ENCODE measurements at regions not wholly inside any gene's neighbourhood (a gene's known extent, or its start where the extent isn't known, plus 50 kb on each side); places are given as distances from the start of the nearest gene placed in this dataset.
"Not testable (repeated sequence)": the region's sequence is repeated elsewhere in the genome, so short reads cannot be mapped to it uniquely, and the experiment has no call there.

DNA sequence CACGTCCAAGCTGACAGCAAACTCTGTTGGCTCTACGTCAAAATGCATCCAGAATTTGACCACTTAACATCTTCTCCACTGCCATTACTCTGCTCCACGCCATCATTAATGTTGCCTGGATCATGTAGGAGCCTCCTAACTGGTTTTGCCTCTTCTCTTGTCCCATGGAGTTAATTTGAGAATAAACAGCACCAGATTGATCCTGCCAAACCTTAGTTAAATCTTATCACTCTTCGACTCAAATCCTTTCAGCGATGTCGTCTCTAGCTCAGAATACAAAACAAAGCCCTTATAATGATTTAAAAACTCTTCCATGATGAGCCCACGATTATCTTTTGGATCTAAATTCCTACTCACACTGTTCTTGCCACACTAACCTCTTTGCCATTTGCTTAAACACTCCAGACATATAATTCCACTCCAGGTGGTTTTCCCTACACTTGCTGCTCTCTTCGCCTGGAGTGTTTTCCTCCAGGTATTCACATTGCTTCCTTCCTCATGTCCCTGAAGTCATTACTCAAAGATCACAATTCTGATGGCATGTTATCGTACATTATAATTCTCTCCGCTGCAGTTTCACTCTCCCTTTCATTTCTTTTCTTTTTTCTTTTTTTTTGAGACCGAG lies 90.7 kb upstream of the KCNK2 start:
- DNase-seq = no peak

DNA sequence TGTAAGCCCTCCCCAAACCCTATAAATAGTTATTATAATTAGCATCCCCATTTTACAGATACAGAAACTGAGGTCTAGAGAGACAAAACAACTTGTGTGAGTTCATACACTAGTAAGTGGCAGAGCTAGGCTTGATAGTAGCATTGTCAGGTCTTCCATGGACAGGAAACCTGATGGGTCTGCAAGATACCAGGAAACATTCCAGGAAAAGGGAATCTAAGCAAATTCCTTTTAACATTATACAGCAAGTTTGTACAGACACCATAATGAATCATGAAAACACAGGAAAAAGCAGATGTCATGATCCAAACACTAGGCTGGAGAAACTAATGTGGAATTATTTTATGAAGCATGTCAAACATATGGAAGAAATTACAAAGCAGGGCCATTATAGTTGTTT lies 89.1 kb upstream of the KCNK2 start:
- no peak for DNase-seq

DNA sequence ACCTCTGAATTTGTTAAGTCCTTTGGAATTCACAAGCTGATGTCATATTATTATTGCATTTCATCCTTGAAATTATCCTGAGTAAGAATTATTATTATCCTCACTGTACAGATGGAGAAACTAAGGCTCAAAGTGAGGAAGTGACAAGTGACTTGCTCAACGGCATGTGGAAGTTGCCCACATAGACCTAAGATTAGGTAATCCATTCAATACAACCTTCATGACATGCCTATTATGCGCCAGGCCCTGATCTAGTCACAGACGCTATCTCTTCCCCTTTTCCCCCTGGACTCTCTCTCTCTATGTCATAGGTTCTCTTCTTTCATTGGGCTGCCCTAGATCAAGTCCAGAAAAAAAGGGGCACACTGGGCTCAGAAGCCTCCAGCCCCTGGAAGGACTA lies 84.9 kb upstream of the KCNK2 start:
- peak; percentile 10 for DNase-seq

DNA sequence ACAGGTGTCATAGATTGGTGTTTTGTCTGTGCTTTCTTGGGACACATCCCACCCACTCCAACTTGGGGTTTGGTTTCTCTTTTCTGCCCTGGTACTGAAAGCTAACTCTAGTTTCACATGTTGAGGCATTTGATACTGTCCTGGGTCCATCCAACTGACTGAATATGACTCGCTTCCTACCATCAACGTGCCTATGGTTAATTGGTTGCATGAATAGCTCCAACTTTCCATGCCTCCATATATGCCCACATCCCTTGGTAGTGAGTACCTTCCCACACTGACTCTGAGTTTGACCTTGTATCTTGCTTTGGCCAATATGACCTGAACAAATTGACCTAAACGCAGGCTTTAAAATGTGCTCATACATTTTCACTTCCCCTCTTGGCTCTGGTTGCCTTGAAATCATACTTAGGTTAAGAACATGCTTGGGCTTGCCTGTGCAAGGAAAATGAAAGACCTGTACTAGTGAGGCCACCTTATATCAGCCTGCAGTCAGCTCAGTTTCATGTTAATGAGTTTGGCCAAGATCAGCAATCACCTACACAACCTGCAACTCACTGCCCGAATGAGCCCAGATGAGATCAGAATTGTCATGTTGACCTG lies 81.0 kb upstream of the KCNK2 start:
- peak; percentile 70 for DNase-seq

DNA sequence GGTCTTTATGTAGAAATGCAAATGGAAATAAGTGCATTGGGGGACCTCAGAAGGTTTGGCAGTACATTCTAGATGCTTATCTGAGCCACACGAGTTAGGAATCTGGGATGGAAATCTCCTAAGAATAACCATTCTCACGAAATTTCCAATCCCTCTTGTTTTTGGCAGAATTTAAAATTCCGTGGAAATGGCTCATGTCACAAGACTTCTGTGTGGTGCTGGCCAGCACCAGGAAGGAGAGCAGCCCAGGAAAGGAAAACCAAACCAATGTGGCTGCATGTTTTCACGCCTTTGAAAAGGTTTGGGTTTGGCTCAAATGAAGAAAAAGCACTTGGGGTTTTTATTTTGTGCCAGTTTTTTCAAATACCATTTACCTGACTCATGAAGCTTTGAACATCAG lies 80.1 kb upstream of the KCNK2 start:
- no peak for DNase-seq

DNA sequence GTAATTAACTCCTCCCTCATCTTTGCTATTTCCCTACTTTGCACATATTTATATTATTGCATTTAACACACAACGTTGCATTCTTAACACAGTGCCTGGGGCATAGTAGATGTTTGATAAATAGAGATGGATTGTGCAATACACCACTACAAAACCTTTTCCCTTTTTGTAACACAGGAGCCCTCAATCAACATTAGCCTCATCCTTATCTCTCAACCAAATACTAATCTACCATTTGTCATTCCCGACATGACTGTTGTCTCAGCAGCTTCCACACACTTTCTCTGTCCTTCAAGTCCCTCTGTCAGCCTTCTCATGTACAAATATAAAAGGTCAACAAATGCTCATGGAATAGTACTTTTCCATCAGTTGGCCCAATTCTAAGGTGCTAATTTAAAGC lies 78.9 kb upstream of the KCNK2 start:
- DNase-seq = no peak

DNA sequence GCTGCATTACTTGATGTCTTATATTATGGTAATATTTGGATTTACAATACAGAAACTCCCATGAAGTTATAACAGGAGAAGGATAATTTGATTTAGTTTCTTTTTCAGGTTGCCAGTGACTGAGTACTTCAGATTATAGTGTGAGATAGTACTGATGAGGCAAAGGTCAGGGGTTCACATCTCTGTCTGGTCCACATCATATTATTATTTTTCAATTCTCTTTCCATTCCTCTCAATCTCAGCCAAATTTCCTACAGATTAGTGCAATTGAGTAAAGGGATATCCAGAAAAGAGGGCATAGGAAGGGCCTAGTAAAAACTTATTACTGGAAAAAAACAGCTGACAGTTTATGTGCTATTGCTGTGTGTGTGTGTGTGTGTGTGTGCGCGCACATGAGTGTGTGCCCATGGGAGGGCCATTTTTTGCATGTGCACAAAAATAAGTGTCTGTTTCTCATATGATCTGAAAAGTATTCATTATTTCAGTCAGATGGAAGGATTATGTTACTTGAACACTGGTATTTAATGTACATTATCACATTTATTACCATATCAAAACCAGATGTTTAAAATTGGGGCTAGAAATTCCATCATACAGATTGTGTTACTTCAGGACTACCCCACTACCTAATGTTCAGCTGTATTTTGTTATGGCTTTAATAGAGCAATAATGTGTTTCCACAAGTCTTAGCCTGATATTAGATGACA lies 78.3 kb upstream of the KCNK2 start:
- DNase-seq = no peak

DNA sequence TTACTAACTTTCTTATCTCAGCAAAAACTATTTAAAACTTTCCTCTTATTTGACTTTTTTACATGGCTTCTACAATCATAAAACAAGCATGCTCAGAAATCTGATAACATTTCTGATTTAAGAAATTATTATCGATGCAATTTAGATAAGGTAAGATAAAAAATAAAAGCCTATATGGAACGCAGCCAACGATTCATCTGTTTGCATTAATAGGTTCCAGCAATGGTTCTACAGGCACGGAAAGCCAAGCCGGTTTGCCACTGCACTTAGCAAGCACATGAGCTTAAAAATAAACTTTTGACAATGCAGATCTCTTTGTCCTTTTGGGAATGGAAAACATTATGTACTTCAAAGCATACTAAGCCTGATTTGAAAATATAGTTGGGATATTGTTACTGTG lies 77.5 kb upstream of the KCNK2 start:
- DNase-seq = no peak

DNA sequence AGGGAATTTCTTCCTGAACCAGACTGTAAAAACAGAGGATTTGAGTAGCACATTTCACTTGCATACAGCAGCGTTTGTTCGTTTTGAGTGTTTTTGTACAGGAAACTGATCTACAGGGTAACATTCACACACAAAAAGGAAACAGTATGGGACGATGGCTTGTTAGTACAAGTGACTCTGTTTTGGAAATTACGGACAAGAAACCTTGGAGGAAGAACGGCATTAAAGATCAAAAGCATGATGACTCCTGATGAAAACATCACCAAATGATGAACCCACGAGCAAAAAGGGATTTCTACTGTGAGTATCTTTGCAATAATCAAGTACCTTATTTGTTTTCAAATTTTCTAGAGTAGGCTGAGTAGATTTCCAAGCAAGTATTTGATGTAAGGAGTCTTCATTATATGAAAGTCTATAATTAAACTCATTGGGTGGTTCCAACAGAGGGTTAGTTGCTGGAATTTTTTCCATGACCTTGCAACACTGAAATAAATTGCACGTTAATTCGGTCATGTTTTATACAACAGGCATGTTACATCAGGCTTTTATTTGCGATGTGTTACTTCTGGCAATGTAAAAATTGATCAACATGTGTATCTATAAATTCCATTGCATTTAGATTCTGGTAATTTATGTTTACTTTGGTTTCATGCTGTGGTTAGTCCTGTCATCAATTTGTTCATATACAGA lies 76.7 kb upstream of the KCNK2 start:
- no peak for DNase-seq

DNA sequence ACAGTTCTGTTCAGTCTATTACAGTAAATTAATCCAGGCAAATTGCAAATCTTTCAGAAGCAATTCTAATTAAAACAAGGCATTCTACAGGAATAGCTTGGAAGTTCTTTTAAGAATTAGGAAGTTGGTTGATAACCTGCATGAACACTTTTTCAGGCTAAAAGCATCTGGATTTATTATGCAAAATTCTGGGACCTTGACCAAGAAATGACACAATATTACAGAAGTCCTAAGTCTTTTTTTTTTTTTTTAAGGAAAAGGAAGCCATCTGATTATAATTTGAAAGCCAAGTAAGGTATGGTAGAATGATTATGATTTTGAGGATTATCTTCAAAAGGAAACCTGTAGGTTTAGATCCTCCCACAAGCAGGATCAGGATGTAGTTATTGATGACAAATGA lies 74.7 kb upstream of the KCNK2 start:
- DNase-seq = no peak

DNA sequence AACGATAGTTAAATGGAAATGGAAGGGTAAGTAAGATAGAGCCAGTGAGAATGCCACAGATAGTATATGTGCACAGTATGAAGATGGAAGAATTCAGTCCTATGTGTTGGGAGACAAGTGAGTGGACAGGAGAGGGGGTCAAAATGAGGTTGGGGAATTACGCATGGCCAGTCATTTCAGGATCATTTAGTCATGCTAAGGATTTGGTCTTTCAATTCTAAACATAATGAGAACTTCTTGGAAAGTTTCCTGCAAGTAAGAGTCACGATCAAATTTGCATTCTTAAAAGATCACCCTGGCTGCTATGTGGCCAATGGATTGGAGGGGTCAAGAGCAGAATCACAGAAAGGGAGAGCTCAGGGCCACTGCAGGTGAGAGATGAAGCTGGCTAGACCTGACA lies 64.0 kb upstream of the KCNK2 start:
- DNase-seq = no peak

DNA sequence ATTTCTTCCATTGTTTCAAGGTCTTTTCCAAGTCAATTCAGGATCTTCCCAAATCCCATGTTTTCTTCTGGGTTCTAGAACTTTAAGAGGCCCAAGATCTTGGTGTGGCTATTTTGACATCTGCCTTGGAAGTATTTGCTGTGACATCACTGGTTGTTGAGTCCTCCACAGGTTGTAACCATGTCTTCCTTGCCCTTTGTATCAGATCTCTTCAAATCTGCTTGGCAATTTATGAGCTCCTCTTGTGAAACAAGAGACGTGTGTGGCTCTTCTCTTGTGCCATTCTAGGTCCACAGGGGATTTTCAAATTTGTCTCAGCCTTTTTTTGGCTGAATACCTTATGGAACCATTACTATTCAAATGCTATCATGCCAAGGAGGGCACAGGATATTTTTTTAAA lies 60.3 kb upstream of the KCNK2 start:
- DNase-seq = no peak

DNA sequence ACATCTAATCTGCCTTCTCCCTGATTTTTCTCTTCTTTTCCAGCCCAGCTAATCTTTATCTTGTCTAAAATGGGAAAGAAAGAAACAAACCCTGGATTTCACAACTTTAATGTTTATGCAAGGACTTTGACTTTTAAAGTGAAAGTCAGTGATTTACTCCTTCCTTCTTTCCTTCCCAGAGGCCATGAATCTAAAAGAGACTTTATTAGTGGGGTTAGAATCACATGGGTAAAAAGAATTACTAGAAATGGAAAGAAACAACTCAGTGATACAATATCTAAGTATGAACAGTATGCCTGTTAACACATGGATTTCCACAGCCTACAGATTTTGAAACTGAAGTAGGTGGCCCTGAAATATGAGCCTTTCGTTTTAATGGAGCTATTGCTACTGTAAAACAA lies 59.8 kb upstream of the KCNK2 start:
- no peak for DNase-seq

DNA sequence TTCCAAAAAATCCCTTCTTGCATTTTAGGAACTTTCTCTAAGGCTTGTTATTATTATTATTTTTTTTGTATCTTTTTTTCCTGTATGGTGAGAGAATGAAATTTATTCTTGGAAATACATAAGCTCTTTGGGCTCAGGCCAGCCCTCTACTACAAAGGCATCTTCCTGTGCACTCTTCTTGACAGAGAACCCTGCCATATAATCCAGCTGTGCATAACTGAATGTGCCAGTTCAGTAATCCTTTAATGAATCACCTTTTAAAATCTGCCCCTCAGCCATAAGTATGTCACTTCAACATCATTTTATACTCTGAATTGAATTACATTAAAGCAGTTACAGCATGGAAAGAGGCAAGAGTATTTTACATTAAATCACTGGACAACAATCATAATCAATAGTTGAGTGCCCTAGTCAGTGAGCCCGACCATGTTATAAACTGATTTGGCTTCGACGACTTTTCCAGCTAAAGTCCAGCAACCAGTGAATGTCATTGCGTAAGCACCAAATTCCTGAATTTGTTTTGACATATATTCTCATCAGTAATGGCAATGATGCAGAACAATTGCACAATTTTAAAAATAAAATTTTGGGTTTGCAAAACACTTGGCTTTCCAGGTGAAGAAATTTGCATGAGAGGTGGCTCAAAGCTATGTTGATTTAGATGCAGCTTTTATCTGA lies 59.2 kb upstream of the KCNK2 start:
- no peak for DNase-seq

DNA sequence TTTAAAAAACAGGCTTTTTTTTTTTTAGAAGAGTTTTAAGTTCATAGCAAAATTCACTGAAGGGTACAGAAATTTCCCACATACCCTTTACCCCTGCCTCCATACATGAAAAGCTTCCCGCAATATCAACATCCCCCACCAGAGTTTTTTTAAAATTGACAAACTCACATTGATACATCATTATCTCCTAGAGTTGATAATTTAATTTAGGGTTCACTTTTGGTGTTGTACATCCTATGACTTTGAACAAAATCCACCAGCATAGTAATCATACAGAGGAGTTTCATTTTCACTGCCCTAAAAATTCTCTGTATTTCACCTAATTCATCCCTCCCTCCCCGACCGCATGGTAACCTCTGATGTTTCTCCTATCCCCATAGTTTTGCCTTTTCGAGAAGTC lies 53.6 kb upstream of the KCNK2 start:
- DNase-seq = no peak

DNA sequence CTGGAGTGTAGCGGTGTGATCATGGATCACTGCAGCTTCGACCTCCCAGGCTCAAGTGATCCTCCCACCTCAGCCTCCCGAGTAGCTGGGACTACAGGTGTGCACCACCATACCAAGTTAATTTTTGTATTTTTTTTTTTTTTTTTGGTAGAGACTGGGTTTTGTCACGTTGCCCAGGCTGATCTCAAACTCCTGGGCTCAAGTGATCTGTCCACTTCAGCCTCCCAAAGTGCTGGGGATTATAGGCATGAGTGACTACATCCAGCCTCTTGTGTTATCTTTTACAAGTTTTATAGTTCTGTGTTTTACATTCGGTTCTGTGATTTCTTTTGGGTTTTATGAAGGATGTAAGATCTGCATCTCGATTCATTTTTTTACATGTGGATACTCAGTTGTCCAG lies 52.0 kb upstream of the KCNK2 start:
- not testable (repeated sequence) for DNase-seq

DNA sequence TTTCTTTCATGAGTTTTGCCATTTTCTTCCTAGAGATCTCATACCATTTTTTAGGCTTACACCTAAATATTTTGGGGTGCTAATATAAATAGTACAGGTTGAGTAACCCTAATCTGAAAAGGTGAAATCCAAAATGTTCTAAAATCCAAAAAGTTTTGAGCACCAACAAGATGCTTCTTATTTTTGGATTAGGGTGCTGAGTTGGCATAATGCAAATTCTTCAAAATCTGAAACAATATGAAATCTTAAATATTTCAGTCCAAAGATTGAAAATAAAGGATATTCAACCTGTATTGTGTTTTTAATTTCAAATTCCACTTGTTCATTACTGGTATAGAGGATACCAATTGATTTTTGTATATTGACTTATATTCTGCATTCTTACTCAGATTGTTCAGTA lies 51.1 kb upstream of the KCNK2 start:
- no peak for DNase-seq

Data from MV-4-11 (cell line).